HG03565 (cell line): ENCODE measurements at regions not wholly inside any gene's neighbourhood (a gene's known extent, or its start where the extent isn't known, plus 50 kb on each side); places are given as distances from the start of the nearest gene placed in this dataset.
"Not testable (repeated sequence)": the region's sequence is repeated elsewhere in the genome, so short reads cannot be mapped to it uniquely, and the experiment has no call there.

Experiments used
- ATAC-seq: cut with Tn5 transposase; IDR thresholded peaks from one replicate; pipeline ENCODE4 v1.9.1; 2021; ENCODE audit warnings: mild to moderate bottlenecking, moderate library complexity; ENCODE audit not compliant: unreplicated experiment

DNA sequence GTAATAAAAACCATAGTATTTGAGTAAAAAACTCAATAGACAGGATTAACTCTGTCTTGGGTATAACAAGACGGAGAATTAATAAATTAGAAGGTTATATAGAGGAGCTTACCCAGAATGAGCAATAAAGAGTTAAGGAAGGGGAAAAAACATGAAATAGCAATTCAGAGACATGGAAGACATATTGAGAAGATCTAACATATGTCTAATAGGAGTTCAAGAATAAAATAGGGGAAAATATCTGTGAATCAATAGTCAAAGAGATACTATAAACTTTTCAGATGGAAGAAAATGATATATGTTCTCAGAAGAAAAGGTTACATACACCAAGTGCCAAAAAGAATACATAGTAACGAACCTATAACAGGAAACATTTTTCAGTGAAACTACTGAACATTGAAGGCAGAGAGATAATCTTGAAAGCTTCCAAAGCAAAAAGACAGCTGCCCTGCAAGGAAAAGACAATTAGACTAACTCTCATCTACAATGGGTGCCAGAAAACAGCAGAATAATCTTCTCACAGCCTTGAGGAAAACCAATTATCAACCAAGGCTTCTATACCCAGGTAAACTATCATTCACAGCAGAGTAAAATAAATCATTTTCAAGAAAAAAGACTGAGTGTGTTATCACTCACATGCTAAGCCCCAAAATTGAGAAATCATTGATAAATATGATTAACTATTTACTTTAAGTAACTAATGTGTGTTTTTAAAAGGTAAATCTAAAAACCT is 106.0 kb downstream of the ENC1 start:
- no peak for ATAC-seq

- ATAC-seq = no peak
Observed at GRCh38 chr5:74530326-74531050, 110.0 kb downstream of the ENC1 start.

GRCh38 chr5:74529101-74529500 is 111.4 kb downstream of the ENC1 start:
- no peak for ATAC-seq

DNA sequence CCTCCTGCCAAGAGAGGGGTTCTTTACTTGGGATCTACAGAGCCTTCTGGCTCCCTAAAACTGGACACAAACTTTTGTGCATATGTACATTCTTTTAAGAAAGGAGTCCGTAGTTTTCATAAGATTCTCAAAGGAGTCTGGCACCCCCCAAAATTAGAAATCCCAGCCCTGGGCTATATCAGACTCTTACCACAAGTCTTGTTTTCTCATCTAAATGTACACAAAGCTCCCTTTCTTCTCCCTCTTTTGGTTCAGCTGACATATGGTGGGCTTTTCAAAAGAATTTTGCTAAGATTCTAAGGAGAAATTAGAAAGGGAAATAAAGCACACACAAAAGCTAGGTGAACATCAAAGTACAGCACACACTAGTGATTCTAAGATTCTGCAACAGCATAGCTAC is 114.4 kb downstream of the ENC1 start:
- no peak for ATAC-seq

GRCh38 chr5:74524767-74525166 is 115.8 kb downstream of the ENC1 start:
- not testable (repeated sequence) for ATAC-seq

DNA sequence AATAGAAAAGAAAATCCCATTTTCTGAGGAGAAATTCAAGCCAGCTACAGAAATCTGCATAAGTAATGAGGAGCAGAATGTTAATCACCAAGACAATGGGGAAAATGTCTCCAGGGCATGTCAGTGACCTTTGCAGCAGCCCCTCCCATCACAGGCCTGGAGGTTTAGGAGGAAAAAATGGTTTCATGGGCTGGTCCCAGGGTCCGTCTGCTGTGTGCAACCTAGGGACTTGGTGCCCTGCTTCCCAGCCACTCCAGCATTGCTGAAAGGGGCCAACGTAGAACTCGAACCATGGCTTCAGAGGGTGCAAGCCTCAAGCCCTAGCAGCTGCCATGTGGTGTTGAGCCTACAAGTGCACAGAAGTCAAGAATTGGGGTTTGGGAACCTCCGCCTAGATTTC is 116.8 kb downstream of the ENC1 start:
- ATAC-seq = not testable (repeated sequence)

- not testable (repeated sequence) for ATAC-seq
Observed at GRCh38 chr5:74522838-74523237, 117.7 kb downstream of the ENC1 start.

- ATAC-seq = no peak
Observed at GRCh38 chr5:74521401-74521800, 119.1 kb downstream of the ENC1 start.

DNA sequence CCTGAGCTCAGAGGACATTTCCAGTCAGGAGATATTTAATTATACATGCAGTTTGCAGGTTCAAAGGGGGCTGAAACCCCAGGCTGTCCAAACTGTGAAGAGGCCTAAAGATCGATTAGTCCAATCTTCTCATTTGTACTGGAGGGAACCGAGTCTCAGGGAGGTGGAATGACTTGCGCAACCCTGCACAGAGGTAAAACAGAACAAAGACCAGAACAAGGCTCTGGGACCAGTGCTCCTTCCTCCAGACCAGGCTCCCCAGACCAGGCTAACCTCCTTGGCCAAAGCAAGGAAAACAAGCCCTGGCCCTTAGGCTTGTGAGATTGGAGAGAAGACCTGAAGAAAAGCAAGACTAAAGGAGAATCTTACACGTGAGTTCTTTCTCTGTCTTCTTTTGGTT is 120.8 kb downstream of the ENC1 start:
- ATAC-seq = no peak

GRCh38 chr5:74519161-74519571 is 121.4 kb downstream of the ENC1 start:
- no peak for ATAC-seq

GRCh38 chr5:74517700-74518099 is 122.8 kb downstream of the ENC1 start:
- ATAC-seq = no peak

DNA sequence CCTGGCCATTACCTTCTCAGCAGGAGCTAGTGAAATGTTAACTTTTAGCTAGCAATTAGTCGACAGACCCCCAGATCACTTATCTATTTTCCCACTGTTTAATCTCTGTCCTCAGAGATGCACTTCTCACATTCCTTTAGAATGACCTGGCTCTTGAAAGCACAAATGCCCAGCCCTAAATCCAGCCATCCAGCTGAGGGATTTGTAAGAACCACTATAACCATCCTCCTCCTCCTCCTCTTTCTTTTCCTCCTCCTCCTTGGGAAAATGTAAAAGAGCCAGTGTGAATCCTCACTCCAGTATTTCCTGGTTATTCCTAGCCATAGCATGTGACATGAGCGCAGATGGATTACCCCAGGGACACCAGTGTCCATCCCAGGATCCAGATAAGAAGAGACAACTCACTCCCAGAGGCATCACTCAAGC is 124.3 kb downstream of the ENC1 start:
- no peak for ATAC-seq

GRCh38 chr5:74514888-74515551 is 125.5 kb downstream of the ENC1 start:
- no peak for ATAC-seq

DNA sequence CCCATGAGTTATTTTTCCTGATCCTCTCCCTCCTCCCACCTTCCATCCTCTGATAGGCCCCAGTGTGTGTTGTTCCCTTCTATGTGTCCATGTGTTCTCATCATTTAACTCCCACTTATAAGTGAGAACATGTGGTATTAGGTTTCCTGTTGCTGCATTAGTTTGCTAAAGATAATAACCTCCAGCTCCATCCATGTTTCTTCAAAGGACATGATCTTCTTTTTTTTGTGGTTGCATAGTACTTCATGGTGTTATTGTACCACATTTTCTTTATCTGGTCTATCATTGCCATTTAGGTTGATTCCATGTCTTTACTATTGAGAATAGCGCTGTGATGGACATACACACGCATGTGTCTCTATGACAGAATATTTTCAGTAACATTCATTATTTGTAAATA is 128.8 kb downstream of the ENC1 start:
- not testable (repeated sequence) for ATAC-seq

- ATAC-seq = no peak
Observed at GRCh38 chr5:74510476-74511075, 130.0 kb downstream of the ENC1 start.

DNA sequence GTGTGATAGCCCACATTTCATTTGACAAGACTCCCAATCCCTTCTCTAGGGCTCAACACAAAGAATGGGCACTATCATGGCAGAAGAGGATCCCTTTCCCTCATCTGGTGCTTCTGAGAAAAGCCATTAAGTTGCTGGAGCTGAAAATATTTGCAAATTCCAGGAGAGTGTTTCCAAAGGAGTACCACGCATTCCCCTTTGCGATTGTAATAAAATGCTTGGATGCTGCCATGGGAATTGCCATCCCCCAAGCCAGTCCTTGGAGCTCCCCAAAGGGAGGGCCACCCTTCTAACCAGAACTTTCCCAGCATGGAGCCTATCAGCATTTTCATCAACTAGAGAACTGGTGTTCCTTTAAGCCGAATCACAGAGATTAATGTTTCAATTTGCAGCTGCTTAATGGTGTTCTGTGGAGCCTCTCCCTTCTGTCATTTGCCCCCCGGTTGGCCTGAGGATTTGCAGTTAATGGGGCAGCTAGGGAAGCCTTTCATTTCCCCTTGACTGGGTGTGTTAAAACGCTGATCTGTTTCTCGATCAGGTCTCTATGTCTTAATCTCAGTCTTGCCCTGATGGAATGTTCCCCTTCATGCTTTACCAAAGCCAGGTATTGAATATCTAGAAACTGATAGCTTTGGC is 133.0 kb downstream of the ENC1 start:
- no peak for ATAC-seq

GRCh38 chr5:74506119-74506518 is 134.4 kb downstream of the ENC1 start:
- no peak for ATAC-seq

GRCh38 chr5:74504463-74504862 is 136.1 kb downstream of the ENC1 start:
- ATAC-seq = no peak

GRCh38 chr5:74502479-74502950 is 138.0 kb downstream of the ENC1 start:
- no peak for ATAC-seq

DNA sequence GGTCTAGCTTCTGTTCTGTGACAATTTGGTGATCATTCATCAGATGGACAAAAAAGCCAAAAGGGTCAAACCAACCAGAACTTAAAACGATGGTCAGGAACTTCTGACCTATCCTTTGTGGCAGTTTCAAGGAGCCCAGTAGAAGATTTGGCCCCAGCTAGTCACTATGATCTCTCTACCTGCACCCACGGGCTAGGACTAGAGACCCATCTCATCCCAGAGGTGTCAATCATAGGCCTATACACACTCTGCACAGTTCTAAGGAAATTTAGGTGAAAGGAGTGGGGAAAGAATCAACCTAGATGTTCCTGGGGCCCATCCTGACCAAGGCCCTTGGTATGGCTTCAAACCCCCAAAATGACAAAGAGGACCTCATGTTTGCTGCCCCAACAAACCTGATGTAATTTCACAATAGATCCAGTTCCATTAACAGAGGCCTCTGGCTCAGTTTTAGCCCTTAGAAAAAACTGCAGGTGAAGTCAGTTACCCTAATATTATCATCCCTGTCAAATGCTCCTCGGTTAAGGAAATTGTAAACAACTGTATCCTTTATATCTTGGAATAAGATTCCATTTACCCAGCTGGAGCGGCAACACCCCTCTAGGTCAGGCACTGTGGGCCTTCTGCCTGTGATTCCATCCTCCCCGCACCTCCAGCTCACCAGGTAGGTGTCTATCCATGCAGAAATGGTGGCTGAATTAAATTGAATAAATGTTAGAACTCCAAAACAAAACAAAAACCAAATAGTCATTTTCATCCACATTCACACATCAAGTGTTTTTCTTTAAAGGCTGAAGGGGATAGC is 138.7 kb downstream of the ENC1 start:
- no peak for ATAC-seq
